ENCODE measurements at regions not wholly inside any gene's neighbourhood (a gene's known extent, or its start where the extent isn't known, plus 50 kb on each side); places are given as distances from the start of the nearest gene placed in this dataset.
A peak's percentile ranks its signal among the peaks of the same experiment; 100 is the strongest.

DNA sequence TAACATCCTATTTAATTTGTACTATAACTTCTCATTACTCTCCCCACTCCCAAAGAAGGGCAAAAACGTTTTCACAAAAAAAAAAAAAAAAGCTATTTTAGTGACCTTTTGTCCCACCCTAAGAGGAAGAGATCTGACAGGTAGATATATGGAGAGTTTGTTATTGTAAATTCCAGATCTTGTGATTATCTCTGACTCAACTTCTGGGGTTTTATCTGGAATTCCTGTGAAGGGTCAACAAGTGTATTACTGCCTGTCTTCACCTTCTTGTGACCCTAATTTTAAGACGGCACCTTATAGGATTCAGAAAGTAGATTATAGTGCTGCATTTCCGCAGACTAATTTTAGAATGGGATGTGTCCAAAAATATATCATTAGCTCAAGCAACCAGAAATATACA lies 205.9 kb upstream of the CDIN1 start:
- ChIA-PET CTCF (ENCODE audit: low intra/inter-chr PET ratio) (no interaction called here), POLR2A (no interaction called here)
- Histone ChIP-seq H3K4me2 (ENCODE audit: insufficient read depth, low read length) (no peak overlapping the region), H3K36me3 (ENCODE audit: control insufficient read depth, insufficient read depth, low read length) (no peaks in the 10 kb centered on the region), H3K79me2 (ENCODE audit: control insufficient read depth, insufficient read depth, low read length) (no peaks in the 10 kb centered on the region), H3K9me1 (ENCODE audit: control insufficient read depth, insufficient read depth, low read length) (no peaks in the 10 kb centered on the region), H3K4me3 (no peak overlapping the region), H2AFZ (ENCODE audit: low read depth, low read length) (peak overlapping the region; percentile 17; the same call in 1 of the 2 replicates), H3K9ac (ENCODE audit: insufficient read depth in 1 of 2, low read depth in 2 of 2, low read length in 2 of 2) (no peak overlapping the region), H3K4me1 (replicated peaks in 1 of 2; ENCODE audit: control insufficient read depth in 2 of 2, insufficient read depth in 2 of 2, low read length in 2 of 2) (no peaks in the 10 kb centered on the region; a peak in 1 of 5 replicates), H3K27ac (ENCODE audit: extremely low read depth, low read depth, low read length) (no peak overlapping the region), H3K27me3 (ENCODE audit: control insufficient read depth in 2 of 2, insufficient read depth in 2 of 2, low read length in 2 of 2) (no peaks in the 10 kb centered on the region), H4K20me1 (replicated peaks; ENCODE audit: control insufficient read depth, insufficient read depth, low read length) (no peaks in the 10 kb centered on the region), H3K9me3 (replicated peaks; ENCODE audit: control insufficient read depth, insufficient read depth, low read depth, low read length) (no peaks in the 10 kb centered on the region)
- FAIRE-seq (no peak), DNase-seq (ENCODE audit: extremely low read depth in 1 of 4, low spot score in 3 of 4) (no peak), ATAC-seq (no peak)
- BruUV-seq (replicated peaks): no TSS peak
- TF ChIP-seq SMAD2 (IDR thresholded peaks at IDR 0.05; ENCODE audit: low read depth, low read length) (no peak), SRSF7 (optimal IDR thresholded peaks at IDR 0.05; ENCODE audit: low read depth, low read length) (no peak), SOX6 (IDR thresholded peaks at IDR 0.05) (0 out of 2 replicates have a peak, but pooled peaks have one; percentile 10)
- TF ChIP-seq, protein P1, sequence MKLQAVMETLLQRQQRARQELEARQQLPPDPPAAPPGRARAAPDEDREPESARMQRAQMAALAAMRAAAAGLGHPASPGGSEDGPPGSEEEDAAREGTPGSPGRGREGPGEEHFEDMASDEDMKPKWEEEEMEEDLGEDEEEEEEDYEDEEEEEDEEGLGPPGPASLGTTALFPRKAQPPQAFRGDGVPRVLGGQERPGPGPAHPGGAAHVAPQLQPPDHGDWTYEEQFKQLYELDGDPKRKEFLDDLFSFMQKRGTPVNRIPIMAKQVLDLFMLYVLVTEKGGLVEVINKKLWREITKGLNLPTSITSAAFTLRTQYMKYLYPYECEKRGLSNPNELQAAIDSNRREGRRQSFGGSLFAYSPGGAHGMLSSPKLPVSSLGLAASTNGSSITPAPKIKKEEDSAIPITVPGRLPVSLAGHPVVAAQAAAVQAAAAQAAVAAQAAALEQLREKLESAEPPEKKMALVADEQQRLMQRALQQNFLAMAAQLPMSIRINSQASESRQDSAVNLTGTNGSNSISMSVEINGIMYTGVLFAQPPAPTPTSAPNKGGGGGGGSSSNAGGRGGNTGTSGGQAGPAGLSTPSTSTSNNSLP (IDR thresholded peaks at IDR 0.05; ENCODE audit: borderline replicate concordance, low read depth, low read length): no peak
- TF ChIP-seq, protein P2, sequence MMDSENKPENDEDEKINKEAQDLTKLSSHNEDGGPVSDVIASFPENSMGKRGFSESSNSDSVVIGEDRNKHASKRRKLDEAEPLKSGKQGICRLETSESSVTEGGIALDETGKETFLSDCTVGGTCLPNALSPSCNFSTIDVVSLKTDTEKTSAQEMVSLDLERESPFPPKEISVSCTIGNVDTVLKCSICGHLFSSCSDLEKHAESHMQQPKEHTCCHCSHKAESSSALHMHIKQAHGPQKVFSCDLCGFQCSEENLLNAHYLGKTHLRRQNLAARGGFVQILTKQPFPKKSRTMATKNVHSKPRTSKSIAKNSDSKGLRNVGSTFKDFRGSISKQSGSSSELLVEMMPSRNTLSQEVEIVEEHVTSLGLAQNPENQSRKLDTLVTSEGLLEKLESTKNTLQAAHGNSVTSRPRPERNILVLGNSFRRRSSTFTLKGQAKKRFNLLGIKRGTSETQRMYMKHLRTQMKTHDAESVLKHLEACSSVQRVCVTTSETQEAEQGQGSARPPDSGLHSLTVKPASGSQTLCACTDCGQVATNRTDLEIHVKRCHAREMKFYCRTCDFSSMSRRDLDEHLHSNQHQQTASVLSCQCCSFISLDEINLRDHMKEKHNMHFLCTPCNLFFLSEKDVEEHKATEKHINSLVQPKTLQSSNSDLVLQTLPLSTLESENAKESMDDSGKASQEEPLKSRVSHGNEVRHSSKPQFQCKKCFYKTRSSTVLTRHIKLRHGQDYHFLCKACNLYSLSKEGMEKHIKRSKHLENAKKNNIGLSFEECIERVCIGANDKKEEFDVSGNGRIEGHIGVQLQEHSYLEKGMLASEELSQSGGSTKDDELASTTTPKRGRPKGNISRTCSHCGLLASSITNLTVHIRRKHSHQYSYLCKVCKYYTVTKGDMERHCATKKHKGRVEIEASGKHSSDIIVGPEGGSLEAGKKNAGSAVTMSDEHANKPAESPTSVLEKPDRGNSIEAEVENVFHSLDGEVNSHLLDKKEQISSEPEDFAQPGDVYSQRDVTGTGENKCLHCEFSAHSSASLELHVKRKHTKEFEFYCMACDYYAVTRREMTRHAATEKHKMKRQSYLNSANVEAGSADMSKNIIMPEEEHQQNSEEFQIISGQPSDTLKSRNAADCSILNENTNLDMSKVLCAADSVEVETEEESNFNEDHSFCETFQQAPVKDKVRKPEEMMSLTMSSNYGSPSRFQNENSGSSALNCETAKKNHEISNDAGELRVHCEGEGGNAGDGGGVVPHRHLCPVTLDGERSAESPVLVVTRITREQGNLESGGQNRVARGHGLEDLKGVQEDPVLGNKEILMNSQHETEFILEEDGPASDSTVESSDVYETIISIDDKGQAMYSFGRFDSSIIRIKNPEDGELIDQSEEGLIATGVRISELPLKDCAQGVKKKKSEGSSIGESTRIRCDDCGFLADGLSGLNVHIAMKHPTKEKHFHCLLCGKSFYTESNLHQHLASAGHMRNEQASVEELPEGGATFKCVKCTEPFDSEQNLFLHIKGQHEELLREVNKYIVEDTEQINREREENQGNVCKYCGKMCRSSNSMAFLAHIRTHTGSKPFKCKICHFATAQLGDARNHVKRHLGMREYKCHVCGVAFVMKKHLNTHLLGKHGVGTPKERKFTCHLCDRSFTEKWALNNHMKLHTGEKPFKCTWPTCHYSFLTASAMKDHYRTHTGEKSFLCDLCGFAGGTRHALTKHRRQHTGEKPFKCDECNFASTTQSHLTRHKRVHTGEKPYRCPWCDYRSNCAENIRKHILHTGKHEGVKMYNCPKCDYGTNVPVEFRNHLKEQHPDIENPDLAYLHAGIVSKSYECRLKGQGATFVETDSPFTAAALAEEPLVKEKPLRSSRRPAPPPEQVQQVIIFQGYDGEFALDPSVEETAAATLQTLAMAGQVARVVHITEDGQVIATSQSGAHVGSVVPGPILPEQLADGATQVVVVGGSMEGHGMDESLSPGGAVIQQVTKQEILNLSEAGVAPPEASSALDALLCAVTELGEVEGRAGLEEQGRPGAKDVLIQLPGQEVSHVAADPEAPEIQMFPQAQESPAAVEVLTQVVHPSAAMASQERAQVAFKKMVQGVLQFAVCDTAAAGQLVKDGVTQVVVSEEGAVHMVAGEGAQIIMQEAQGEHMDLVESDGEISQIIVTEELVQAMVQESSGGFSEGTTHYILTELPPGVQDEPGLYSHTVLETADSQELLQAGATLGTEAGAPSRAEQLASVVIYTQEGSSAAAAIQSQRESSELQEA (IDR thresholded peaks at IDR 0.05; ENCODE audit: low read depth): no peak
- WGBS (ENCODE audit: insufficient coverage, low coverage, missing lambda C conversion rate): 9% methylated on average over 3 of the region's 3 CpGs
- intact Hi-C loops (cut with micrococcal nuclease) (no loop called here), in situ Hi-C loops (cut with MboI) (no loop called here)
